Thoracic aorta (tissue), 2 donors: ENCODE measurements at regions not wholly inside any gene's neighbourhood (a gene's known extent, or its start where the extent isn't known, plus 50 kb on each side); places are given as distances from the start of the nearest gene placed in this dataset.

Experiments used
- ATAC-seq: fragments of 150-250 bp; one replicate; pipeline ENCODE4 v1.8.0; 2017; ENCODE audit warnings: low read depth; ENCODE audit not compliant: insufficient number of reproducible peaks, low FRiP score
- DNase-seq: peaks from one replicate; pipeline ENCODE4 v3.0.0-alpha.2; 2020; ENCODE audit warnings: low spot score
- H3K27ac ChIP-seq, 2 donors: fragments of 200-600 bp; sonication (generic); 1 replicate in 1 of 2; 2 replicates in 1 of 2; pipeline ENCODE4 v1.5.1; 2016; ENCODE audit warnings: mild to moderate bottlenecking in 2 of 2, moderate library complexity in 2 of 2
- H3K27me3 ChIP-seq: fragments of 200-600 bp; sonication (generic); replicated peaks from 2 replicates; pipeline ENCODE4 v1.6.0; 2016; ENCODE audit warnings: mild to moderate bottlenecking; ENCODE audit not compliant: insufficient read depth
- H3K36me3 ChIP-seq: fragments of 200-600 bp; sonication (generic); one replicate; pipeline ENCODE4 v1.5.1; 2016
- H3K4me1 ChIP-seq, 2 donors: fragments of 200-600 bp; sonication (generic); 1 replicate in 1 of 2; 2 replicates in 1 of 2; pipeline versions ENCODE4 v1.5.1 to v1.6.0; 2016; ENCODE audit warnings: low read depth in 2 of 2, mild to moderate bottlenecking in 1 of 2; ENCODE audit not compliant: control insufficient read depth in 1 of 2
- H3K4me3 ChIP-seq: fragments of 200-600 bp; sonication (generic); 2 replicates; pipeline ENCODE4 v1.5.1; 2016; ENCODE audit warnings: mild to moderate bottlenecking
- H3K9me3 ChIP-seq: fragments of 200-600 bp; sonication (generic); 2 replicates; pipeline ENCODE4 v1.5.1; 2016
- CTCF ChIP-seq: fragments of 200-600 bp; sonication (generic); IDR thresholded peaks from one replicate; pipeline ENCODE4 v1.5.1; 2019; ENCODE audit warnings: antibody characterized with exemption

- ATAC-seq (no peak), DNase-seq (no peak)
- H3K9me3 ChIP-seq = no peaks in the 10 kb centered on the region
- no peak for TF ChIP-seq CTCF
- no peaks in the 10 kb centered on the region for H3K4me1 ChIP-seq
- no peak overlapping the region for H3K4me3 ChIP-seq
- no peaks in the 10 kb centered on the region for H3K27me3 ChIP-seq
- H3K36me3 ChIP-seq = no peaks in the 10 kb centered on the region
- no peak overlapping the region for H3K27ac ChIP-seq
Measured at GRCh38 chr5:61752588-61752987, 420.5 kb downstream of the ZSWIM6 start.

- Histone ChIP-seq H3K9me3 (no peaks in the 10 kb centered on the region), H3K27me3 (no peaks in the 10 kb centered on the region), H3K4me3 (no peak overlapping the region), H3K4me1 (no peaks in the 10 kb centered on the region), H3K27ac (no peak overlapping the region), H3K36me3 (no peaks in the 10 kb centered on the region)
- DNase-seq = no peak
- ATAC-seq = no peak
- TF ChIP-seq CTCF = no peak
Measured at GRCh38 chr5:61754792-61755191, 422.7 kb downstream of the ZSWIM6 start.

GRCh38 chr5:61755726-61756222, 423.7 kb downstream of the ZSWIM6 start:
- H3K9me3 ChIP-seq = no peaks in the 10 kb centered on the region
- ATAC-seq = no peak
- H3K27me3 ChIP-seq = no peaks in the 10 kb centered on the region
- H3K4me3 ChIP-seq = no peak overlapping the region
- H3K4me1 ChIP-seq = no peaks in the 10 kb centered on the region
- no peaks in the 10 kb centered on the region for H3K36me3 ChIP-seq
- DNase-seq = no peak
- TF ChIP-seq CTCF = no peak
- H3K27ac ChIP-seq = no peak overlapping the region

- peaks cover 3% of the 10 kb centered on the region for H3K9me3 ChIP-seq
- no peak for ATAC-seq
- no peak for DNase-seq
- no peaks in the 10 kb centered on the region for H3K27me3 ChIP-seq
- H3K4me1 ChIP-seq = no peaks in the 10 kb centered on the region
- H3K36me3 ChIP-seq = no peaks in the 10 kb centered on the region
- TF ChIP-seq CTCF = no peak
- H3K27ac ChIP-seq = no peak overlapping the region
- H3K4me3 ChIP-seq = no peak overlapping the region
Measured at GRCh38 chr5:61758711-61759110, 426.7 kb downstream of the ZSWIM6 start.

GRCh38 chr5:61765471-61765870, 433.4 kb downstream of the ZSWIM6 start:
- no peak for ATAC-seq
- Histone ChIP-seq H3K27me3 (no peaks in the 10 kb centered on the region), H3K4me3 (no peak overlapping the region), H3K27ac (no peak overlapping the region), H3K4me1 (no peaks in the 10 kb centered on the region), H3K36me3 (no peaks in the 10 kb centered on the region), H3K9me3 (peaks cover 3% of the 10 kb centered on the region)
- no peak for TF ChIP-seq CTCF
- DNase-seq = no peak
